ENCODE measurements at regions not wholly inside any gene's neighbourhood (a gene's known extent, or its start where the extent isn't known, plus 50 kb on each side); places are given as distances from the start of the nearest gene placed in this dataset.

GRCh38 chr2:14354231-14354630 lies 278.3 kb upstream of the LRATD1 start:
- H2AFZ ChIP-seq (ENCODE audit: insufficient read depth, low read depth, low read length, poor library complexity, severe bottlenecking), result no peak overlapping the region
- H3K4me3 ChIP-seq (ENCODE audit: control extremely low read depth in 1 of 5, extremely low read depth in 1 of 5, insufficient read depth in 1 of 5, low read depth in 2 of 5, low read length in 4 of 5), result no peak overlapping the region
- Mint-ChIP-seq H3K27ac (no peak overlapping the region), H3K9me3 (ENCODE audit: insufficient read depth) (peaks cover 2% of the 10 kb centered on the region), H3K27me3 (no peaks in the 10 kb centered on the region), H3K4me1 (no peaks in the 10 kb centered on the region), H3K4me3 (no peak overlapping the region)
- H3K4me1 ChIP-seq (ENCODE audit: control insufficient read depth in 2 of 2, insufficient read depth in 2 of 2, low read length in 2 of 2), result no peaks in the 10 kb centered on the region
- TF ChIP-seq CTCF (IDR thresholded peaks at IDR 0.05) (no peak), EZH2 (IDR thresholded peaks at IDR 0.05; ENCODE audit: borderline replicate concordance, insufficient read depth, low read depth, low read length, poor library complexity, severe bottlenecking) (no peak)
- CTCF ChIA-PET, result no interaction called here
- no peaks in the 10 kb centered on the region for H3K36me3 ChIP-seq (replicated peaks in 1 of 2; ENCODE audit: control extremely low read depth in 1 of 2, control insufficient read depth in 1 of 2, extremely low read depth in 1 of 2, insufficient read depth in 2 of 2, low read length in 1 of 2)
- no peak overlapping the region for H3K27ac ChIP-seq (ENCODE audit: low read length in 2 of 2)
- DNase-seq (no peak), ATAC-seq (ENCODE audit: low read depth) (no peak)
- H3K4me2 ChIP-seq (replicated peaks; ENCODE audit: low read depth, low read length, poor library complexity, severe bottlenecking), result no peak overlapping the region
- POLR2A ChIA-PET, result no interaction called here
- H3K9ac ChIP-seq (ENCODE audit: low read length), result no peak overlapping the region
- no peaks in the 10 kb centered on the region for H4K20me1 ChIP-seq (ENCODE audit: control insufficient read depth, insufficient read depth, low read length, poor library complexity, severe bottlenecking)
- intact Hi-C loops (cut with micrococcal nuclease), result no loop called here
- H3K79me2 ChIP-seq (ENCODE audit: control insufficient read depth, insufficient read depth, low read length), result no peaks in the 10 kb centered on the region
- H3K9me3 ChIP-seq (ENCODE audit: control extremely low read depth in 1 of 3, control insufficient read depth in 2 of 3, insufficient read depth in 1 of 3, low read length in 2 of 3), result peaks cover 0 to 2% (median 0%) of the 10 kb centered on the region in 3 donors
- no peaks in the 10 kb centered on the region for H3K27me3 ChIP-seq (replicated peaks in 1 of 4; ENCODE audit: control extremely low read depth in 1 of 4, control insufficient read depth in 3 of 4, insufficient read depth in 4 of 4, low read length in 3 of 4)
- 50% methylated on average over 1 of the region's 3 CpGs for WGBS (ENCODE audit: insufficient coverage)

GRCh38 chr2:14355102-14355501 lies 277.4 kb upstream of the LRATD1 start:
- H3K9me3 ChIP-seq (ENCODE audit: control extremely low read depth in 1 of 3, control insufficient read depth in 2 of 3, insufficient read depth in 1 of 3, low read length in 2 of 3), result peaks cover 0 to 1% (median 0%) of the 10 kb centered on the region in 3 donors
- no peak for DNase-seq
- CTCF ChIA-PET, result no interaction called here
- intact Hi-C loops (cut with micrococcal nuclease), result no loop called here
- H4K20me1 ChIP-seq (ENCODE audit: control insufficient read depth, insufficient read depth, low read length, poor library complexity, severe bottlenecking), result no peaks in the 10 kb centered on the region
- no peak overlapping the region for H3K9ac ChIP-seq (ENCODE audit: low read length)
- H3K27ac ChIP-seq (ENCODE audit: low read length in 2 of 2), result no peak overlapping the region
- no peaks in the 10 kb centered on the region for H3K79me2 ChIP-seq (ENCODE audit: control insufficient read depth, insufficient read depth, low read length)
- no peaks in the 10 kb centered on the region for H3K36me3 ChIP-seq (replicated peaks in 1 of 2; ENCODE audit: control extremely low read depth in 1 of 2, control insufficient read depth in 1 of 2, extremely low read depth in 1 of 2, insufficient read depth in 2 of 2, low read length in 1 of 2)
- WGBS (ENCODE audit: insufficient coverage), result no CpG with 5 or more reads among the region's 2 CpGs
- H3K4me1 Mint-ChIP-seq, result no peaks in the 10 kb centered on the region
- no peak for ATAC-seq (ENCODE audit: low read depth)
- H3K4me2 ChIP-seq (replicated peaks; ENCODE audit: low read depth, low read length, poor library complexity, severe bottlenecking), result no peak overlapping the region
- POLR2A ChIA-PET, result no interaction called here
- no peak for TF ChIP-seq CTCF (IDR thresholded peaks at IDR 0.05)
- TF ChIP-seq EZH2 (IDR thresholded peaks at IDR 0.05; ENCODE audit: borderline replicate concordance, insufficient read depth, low read depth, low read length, poor library complexity, severe bottlenecking), result no peak
- H3K4me3 ChIP-seq (ENCODE audit: control extremely low read depth in 1 of 5, extremely low read depth in 1 of 5, insufficient read depth in 1 of 5, low read depth in 2 of 5, low read length in 4 of 5), result no peak overlapping the region
- peaks cover 2% of the 10 kb centered on the region for H3K9me3 Mint-ChIP-seq (ENCODE audit: insufficient read depth)
- no peaks in the 10 kb centered on the region for H3K4me1 ChIP-seq (ENCODE audit: control insufficient read depth in 2 of 2, insufficient read depth in 2 of 2, low read length in 2 of 2)
- H3K4me3 Mint-ChIP-seq, result no peak overlapping the region
- no peak overlapping the region for H2AFZ ChIP-seq (ENCODE audit: insufficient read depth, low read depth, low read length, poor library complexity, severe bottlenecking)
- no peaks in the 10 kb centered on the region for H3K27me3 ChIP-seq (replicated peaks in 1 of 4; ENCODE audit: control extremely low read depth in 1 of 4, control insufficient read depth in 3 of 4, insufficient read depth in 4 of 4, low read length in 3 of 4)
- no peak overlapping the region for H3K27ac Mint-ChIP-seq
- H3K27me3 Mint-ChIP-seq, result no peaks in the 10 kb centered on the region

Measured in B cell (primary cell).